HG02678 (cell line): ENCODE measurements at regions not wholly inside any gene's neighbourhood (a gene's known extent, or its start where the extent isn't known, plus 50 kb on each side); places are given as distances from the start of the nearest gene placed in this dataset.

Source experiments
- ATAC-seq: cut with Tn5 transposase; IDR thresholded peaks from one replicate; pipeline ENCODE4 v1.9.1; 2021; ENCODE audit warnings: mild to moderate bottlenecking, moderate library complexity; ENCODE audit not compliant: unreplicated experiment

GRCh38 chr22:27502327-27502726 is 299.2 kb downstream of the MN1 start:
- ATAC-seq, result no peak

GRCh38 chr22:27504360-27505253 is 296.9 kb downstream of the MN1 start:
- no peak for ATAC-seq

GRCh38 chr22:27507111-27507611 is 294.4 kb downstream of the MN1 start:
- no peak for ATAC-seq

- no peak for ATAC-seq
Observed at GRCh38 chr22:27507935-27508526, 293.5 kb downstream of the MN1 start.

DNA sequence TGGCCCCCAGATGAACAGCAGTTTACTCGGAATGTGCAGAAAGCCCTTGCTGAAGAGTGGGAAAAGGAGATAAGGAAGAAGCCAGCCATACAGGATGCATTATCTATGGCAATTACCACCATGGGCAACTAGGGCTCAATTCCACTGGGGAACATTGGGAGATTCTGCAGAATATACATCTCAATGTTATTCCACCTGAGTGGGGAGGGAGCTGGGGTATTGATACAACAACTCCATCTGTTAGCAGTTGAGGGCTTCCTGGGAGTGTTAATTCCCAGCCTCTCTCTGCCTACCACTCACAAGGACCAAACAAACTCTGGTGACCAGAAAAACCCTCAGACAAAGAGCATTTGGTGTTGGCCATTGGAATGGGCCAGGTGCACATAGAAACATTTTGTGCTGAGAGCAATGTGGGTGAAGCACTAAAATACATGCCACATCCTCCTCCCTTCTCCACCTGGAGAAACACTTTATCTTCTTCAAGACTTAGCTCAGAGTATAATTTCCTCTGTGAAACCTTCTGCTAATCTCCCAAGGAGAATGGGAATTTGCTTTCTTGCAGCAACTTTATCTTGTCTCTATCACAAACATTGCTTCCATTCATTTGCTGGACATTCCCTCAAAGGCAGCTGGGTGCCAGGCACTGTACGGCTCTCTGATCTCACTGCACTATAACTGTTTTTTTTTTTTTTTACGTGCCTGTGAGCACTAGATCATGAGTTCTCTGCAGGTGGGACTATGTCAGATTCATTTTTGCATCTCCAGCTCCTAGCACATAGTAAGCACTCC is 292.2 kb downstream of the MN1 start:
- ATAC-seq, result no peak

DNA sequence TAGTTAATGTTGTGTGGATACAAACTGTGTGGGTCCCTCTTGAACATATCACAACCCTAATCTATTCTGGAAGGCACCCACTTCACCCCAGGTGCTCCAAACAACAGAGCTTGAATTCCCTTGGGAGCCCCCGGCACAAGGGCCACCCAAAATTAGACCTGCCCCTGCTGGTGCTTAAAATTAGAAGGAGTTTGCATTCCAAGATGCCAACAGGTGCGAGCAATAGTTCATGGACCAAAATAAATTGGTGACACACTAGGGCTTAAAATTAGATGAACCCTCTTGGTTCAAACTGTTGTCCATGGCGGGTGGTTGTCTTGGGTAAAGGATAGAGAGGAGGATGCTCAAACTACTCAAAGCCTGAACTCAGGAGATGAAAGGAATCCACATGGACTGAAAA is 291.5 kb downstream of the MN1 start:
- no peak for ATAC-seq

DNA sequence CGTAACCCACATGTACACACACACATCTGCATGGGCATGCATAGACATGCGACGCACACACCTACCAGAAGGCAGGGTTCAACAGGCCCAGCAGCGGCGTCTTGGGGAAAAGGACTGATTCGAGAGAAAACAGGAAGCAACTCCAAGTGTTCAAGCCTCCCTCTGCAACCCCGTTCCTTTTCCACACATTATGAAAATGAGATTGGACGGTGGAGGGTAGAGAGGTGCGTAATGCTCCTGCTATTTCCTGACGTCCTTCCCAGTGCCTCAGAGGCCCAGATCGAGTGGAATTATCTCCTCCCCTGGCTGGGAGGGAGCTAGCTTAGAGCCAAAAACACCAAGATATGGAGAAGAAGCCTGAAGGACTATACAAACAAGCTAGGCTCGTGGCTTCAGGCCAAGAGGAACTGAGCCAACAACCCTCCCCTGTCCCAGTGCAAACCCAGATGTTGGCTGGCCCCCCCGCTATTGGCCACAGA is 289.2 kb downstream of the MN1 start:
- no peak for ATAC-seq

- ATAC-seq, result no peak
Observed at GRCh38 chr22:27513021-27513420, 288.5 kb downstream of the MN1 start.

GRCh38 chr22:27514601-27515523 is 286.7 kb downstream of the MN1 start:
- ATAC-seq, result no peak

DNA sequence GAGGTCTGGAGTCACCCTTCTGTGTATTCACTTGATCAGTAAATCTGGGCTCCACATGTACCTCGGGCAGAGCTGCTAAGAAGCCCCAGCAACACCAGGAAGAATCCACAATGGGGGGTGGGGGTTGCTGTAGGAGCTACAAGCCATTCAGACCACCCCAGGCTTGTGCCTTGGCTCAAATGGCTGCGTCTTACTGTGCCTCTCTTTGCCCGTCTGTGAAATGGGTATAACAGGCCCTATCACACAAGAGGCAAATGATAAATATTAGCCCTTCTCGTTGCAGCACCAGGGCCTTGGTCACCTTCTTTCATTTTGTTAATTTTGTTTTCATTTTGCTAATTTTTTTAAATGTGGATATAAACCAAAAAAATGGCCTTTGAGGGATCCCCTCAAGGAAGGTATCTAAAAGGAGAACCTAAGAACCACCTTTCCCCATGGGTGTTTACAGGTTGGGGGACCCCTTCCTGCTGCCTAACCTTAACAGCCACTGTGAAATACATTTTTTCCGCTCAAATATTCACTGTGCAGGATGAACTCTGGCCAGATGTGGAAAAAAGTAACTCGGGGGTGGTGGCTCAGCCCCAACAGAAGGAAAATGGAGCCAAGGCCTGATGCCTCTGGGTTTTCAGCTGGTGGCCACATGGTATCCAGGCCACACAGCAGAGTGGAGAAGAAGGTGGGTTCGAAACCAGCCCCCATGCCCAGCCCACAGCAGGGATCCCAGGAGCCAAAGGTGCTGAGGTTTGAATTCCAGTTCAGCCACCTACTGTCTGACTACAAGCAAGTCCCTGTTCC is 284.0 kb downstream of the MN1 start:
- no peak for ATAC-seq

- ATAC-seq, result no peak
Observed at GRCh38 chr22:27518531-27519340, 282.8 kb downstream of the MN1 start.

GRCh38 chr22:27523711-27524110 is 277.8 kb downstream of the MN1 start:
- no peak for ATAC-seq

- ATAC-seq, result no peak
Observed at GRCh38 chr22:27525711-27526110, 275.8 kb downstream of the MN1 start.

DNA sequence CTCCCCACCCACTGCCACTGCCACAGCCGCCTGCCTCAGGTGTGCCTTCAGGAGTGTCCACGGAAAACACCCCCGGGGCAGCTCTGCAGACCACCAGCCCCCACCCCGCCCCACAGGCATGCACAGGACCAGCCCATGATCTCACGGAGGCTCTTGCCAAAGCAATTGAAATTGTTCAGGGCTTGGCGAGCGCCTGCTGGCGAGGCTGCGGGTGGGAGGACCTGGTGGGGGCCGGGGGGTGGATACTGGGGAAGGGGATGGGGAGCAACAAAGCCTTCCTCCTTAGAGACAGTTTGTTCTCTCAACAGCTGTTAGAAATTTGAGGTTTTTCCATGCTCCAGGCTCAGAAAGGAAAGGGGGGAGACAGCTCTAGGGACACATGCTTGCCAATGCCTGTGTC is 274.7 kb downstream of the MN1 start:
- no peak for ATAC-seq

GRCh38 chr22:27531782-27532530 is 269.6 kb downstream of the MN1 start:
- ATAC-seq, result no peak

DNA sequence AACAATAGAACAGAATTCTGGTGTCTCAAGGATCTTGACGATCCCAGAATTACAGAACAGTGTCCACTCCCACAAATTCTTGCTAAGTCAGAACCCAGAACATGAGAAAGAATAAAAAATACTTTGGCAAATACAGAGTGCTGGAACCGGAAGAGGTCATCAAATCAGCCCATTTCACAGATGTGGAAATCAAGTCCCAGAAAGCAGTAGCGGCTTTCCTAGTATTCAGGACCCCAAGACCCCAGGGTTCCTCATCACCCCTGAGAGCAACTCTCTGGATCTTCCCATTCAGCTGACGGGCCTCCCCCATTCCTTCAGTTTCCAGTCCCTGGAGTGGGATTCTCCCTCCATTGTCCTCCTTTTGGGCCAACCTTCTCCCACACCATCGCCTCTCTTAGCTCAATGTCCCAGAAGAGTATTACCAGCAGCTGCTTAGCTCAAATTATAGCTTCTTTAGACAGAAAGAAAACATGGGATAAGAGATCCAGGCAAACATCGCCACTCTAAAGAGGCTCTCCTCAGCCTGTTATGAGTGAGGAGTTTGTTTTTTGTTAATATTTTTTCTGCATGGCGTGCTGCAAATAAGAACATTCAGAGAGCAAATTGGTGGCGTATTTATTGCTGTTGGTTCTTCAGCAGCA is 268.3 kb downstream of the MN1 start:
- ATAC-seq, result no peak

DNA sequence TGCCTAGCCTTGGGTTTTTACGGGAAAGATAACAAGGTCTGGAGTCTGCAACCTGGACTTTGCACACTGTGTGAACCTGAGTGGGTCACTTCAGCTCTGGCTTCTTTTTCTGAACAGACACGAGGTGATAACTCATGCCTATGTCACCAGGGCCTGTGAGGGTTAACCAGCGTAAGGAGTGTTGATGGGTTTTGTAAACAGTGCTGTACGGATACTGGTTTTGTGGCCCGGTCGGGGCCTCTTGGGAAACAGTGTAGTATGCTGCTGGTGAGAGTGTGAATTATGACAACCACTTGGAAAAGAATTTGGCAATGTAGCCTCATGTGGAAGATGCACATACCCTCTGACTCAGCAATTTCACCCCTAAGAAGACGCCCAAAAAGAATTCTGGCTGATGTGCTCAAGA is 266.8 kb downstream of the MN1 start:
- no peak for ATAC-seq
